Body of pancreas (tissue), 4 donors: ENCODE measurements at regions not wholly inside any gene's neighbourhood (a gene's known extent, or its start where the extent isn't known, plus 50 kb on each side); places are given as distances from the start of the nearest gene placed in this dataset.

Source experiments
- CTCF ChIP-seq, 7 experiments: fragments of 450-650 bp in 4 of 7; fragments of 200-600 bp in 3 of 7; sonication (generic) in 3 of 7; IDR thresholded peaks; one replicate each; pipeline ENCODE4 v1.5.1; 2016 to 2019; ENCODE audit warnings: antibody characterized with exemption in 7 of 7
- POLR2A ChIP-seq, 3 donors: fragments of 450-650 bp; IDR thresholded peaks; one replicate each; pipeline ENCODE4 v1.6.1; 2016; ENCODE audit warnings: antibody characterized with exemption in 3 of 3, mild to moderate bottlenecking in 2 of 3

- TF ChIP-seq CTCF (IDR thresholded peaks at IDR 0.05) (no peak), POLR2A (IDR thresholded peaks at IDR 0.05) (no peak)
Measured at GRCh38 chr17:33716957-33717356, 423.9 kb upstream of the ASIC2 start.
